HCT116 (cell line): ENCODE measurements at regions not wholly inside any gene's neighbourhood (a gene's known extent, or its start where the extent isn't known, plus 50 kb on each side); places are given as distances from the start of the nearest gene placed in this dataset.

Source experiments
- CTCF ChIP-seq, 3 experiments: fragments of 200-600 bp in 1 of 3; sonication (generic) in 1 of 3; IDR thresholded peaks in 2 of 3; conservative IDR thresholded peaks in 1 of 3; 2 replicates each; pipeline ENCODE4 v1.5.1; 2012 to 2017; ENCODE audit warnings: low read depth in 2 of 3, low read length in 2 of 3, antibody characterized with exemption in 1 of 3, borderline replicate concordance in 1 of 3, control low read depth in 1 of 3, mild to moderate bottlenecking in 1 of 3, mixed read lengths in 1 of 3, mixed run types in 1 of 3, moderate library complexity in 1 of 3; ENCODE audit not compliant: insufficient read depth in 1 of 3
- EGR1 ChIP-seq: IDR thresholded peaks from 2 replicates; pipeline ENCODE4 v1.6.1; 2012; ENCODE audit warnings: low read depth
- EZH2 ChIP-seq: fragments of 200-600 bp; sonication (generic); IDR thresholded peaks from 2 replicates; pipeline ENCODE4 v1.6.1; 2017; ENCODE audit warnings: antibody characterized with exemption, mixed run types
- EZH2phosphoT487 ChIP-seq: fragments of 200-600 bp; IDR thresholded peaks from 2 replicates; pipeline ENCODE4 v1.6.1; 2018; ENCODE audit warnings: antibody characterized with exemption, borderline replicate concordance
- JUND ChIP-seq: IDR thresholded peaks from 2 replicates; pipeline ENCODE4 v1.6.1; 2012
- POLR2A ChIP-seq: IDR thresholded peaks from 2 replicates; pipeline ENCODE4 v1.7.0; 2011; ENCODE audit warnings: borderline replicate concordance; ENCODE audit not compliant: insufficient read depth, insufficient read length; ENCODE audit errors: extremely low read depth
- POLR2AphosphoS5 ChIP-seq: IDR thresholded peaks from 2 replicates; pipeline ENCODE4 v1.6.1; 2011; ENCODE audit warnings: mild to moderate bottlenecking, low read depth, low read length, moderate library complexity
- RAD21 ChIP-seq: IDR thresholded peaks from 2 replicates; pipeline ENCODE4 v1.6.1; 2012; ENCODE audit warnings: low read depth, mild to moderate bottlenecking
- SIN3A ChIP-seq: IDR thresholded peaks from 2 replicates; pipeline ENCODE4 v1.6.1; 2012; ENCODE audit warnings: low read depth
- SP1 ChIP-seq: IDR thresholded peaks from 2 replicates; pipeline ENCODE4 v1.6.1; 2012; ENCODE audit warnings: low read depth
- SRF ChIP-seq: IDR thresholded peaks from 2 replicates; pipeline ENCODE4 v1.6.1; 2012; ENCODE audit warnings: low read depth
- YY1 ChIP-seq: IDR thresholded peaks from 2 replicates; pipeline ENCODE4 v1.6.1; 2011; ENCODE audit warnings: low read length, low read depth, moderate library complexity, mild to moderate bottlenecking; ENCODE audit not compliant: insufficient replicate concordance; ENCODE audit errors: extremely low read depth
- TF ChIP-seq, protein P1 (sequence below): IDR thresholded peaks from 2 replicates; pipeline ENCODE4 v1.6.1; 2012; ENCODE audit warnings: low read depth
- TF ChIP-seq, protein P2 (sequence below): IDR thresholded peaks from 2 replicates; pipeline ENCODE4 v1.6.1; 2012

- TF ChIP-seq YY1 (no peak), RAD21 (no peak), EZH2 (no peak), POLR2A (no peak), EGR1 (no peak), CTCF (IDR thresholded peaks at IDR 0.05 in 2 of 3, conservative IDR thresholded peaks at IDR 0.05 in 1 of 3; ENCODE audit: borderline replicate concordance in 1 of 3, insufficient read depth in 1 of 3, low read depth in 2 of 3, low read length in 2 of 3) (no peak), SRF (no peak), JUND (no peak), POLR2AphosphoS5 (no peak), SP1 (no peak), SIN3A (no peak), EZH2phosphoT487 (no peak)
- TF ChIP-seq, protein P1, sequence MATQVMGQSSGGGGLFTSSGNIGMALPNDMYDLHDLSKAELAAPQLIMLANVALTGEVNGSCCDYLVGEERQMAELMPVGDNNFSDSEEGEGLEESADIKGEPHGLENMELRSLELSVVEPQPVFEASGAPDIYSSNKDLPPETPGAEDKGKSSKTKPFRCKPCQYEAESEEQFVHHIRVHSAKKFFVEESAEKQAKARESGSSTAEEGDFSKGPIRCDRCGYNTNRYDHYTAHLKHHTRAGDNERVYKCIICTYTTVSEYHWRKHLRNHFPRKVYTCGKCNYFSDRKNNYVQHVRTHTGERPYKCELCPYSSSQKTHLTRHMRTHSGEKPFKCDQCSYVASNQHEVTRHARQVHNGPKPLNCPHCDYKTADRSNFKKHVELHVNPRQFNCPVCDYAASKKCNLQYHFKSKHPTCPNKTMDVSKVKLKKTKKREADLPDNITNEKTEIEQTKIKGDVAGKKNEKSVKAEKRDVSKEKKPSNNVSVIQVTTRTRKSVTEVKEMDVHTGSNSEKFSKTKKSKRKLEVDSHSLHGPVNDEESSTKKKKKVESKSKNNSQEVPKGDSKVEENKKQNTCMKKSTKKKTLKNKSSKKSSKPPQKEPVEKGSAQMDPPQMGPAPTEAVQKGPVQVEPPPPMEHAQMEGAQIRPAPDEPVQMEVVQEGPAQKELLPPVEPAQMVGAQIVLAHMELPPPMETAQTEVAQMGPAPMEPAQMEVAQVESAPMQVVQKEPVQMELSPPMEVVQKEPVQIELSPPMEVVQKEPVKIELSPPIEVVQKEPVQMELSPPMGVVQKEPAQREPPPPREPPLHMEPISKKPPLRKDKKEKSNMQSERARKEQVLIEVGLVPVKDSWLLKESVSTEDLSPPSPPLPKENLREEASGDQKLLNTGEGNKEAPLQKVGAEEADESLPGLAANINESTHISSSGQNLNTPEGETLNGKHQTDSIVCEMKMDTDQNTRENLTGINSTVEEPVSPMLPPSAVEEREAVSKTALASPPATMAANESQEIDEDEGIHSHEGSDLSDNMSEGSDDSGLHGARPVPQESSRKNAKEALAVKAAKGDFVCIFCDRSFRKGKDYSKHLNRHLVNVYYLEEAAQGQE: no peak
- TF ChIP-seq, protein P2, sequence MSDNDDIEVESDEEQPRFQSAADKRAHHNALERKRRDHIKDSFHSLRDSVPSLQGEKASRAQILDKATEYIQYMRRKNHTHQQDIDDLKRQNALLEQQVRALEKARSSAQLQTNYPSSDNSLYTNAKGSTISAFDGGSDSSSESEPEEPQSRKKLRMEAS: no peak
These were observed 164.5 kb upstream of the GLI2 start for GRCh38 chr2:120571015-120571728.
